ENCODE measurements at regions not wholly inside any gene's neighbourhood (a gene's known extent, or its start where the extent isn't known, plus 50 kb on each side); places are given as distances from the start of the nearest gene placed in this dataset.

- DNase-seq (ENCODE audit: low read depth), result no peak
- H3K4me3 ChIP-seq (ENCODE audit: low read depth, low read length), result no peak overlapping the region
Observed at GRCh38 chr12:107335802-107336570, 242.6 kb upstream of the CRY1 start.

GRCh38 chr12:107336695-107337094 lies 243.3 kb upstream of the CRY1 start:
- no peak overlapping the region for H3K4me3 ChIP-seq (ENCODE audit: low read depth, low read length)
- DNase-seq (ENCODE audit: low read depth), result no peak

GRCh38 chr12:107337346-107338095 lies 244.2 kb upstream of the CRY1 start:
- no peak overlapping the region for H3K4me3 ChIP-seq (ENCODE audit: low read depth, low read length)
- DNase-seq (ENCODE audit: low read depth), result peak; percentile 33

DNA sequence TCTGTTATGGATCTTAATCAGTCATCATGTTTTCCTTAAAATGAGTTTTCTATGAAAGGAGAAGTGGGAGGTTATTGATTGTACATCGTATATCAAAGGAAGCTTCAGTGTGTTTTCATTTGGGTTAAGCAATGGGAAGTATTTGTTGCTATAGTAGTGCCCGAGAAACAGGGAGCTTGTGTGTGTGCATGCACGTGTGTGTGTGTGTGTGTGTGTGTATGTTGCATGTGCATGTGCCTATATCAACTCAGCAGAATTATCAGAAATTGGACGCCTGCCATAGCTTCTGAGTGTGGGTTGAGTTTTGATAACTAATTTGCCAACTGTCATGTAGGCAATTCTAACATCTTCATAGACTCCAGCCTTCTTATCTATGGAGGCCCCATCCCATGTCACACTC lies 246.1 kb upstream of the CRY1 start:
- H3K4me3 ChIP-seq (ENCODE audit: low read depth, low read length), result no peak overlapping the region
- no peak for DNase-seq (ENCODE audit: low read depth)

- no peak for DNase-seq (ENCODE audit: low read depth)
- H3K4me3 ChIP-seq (ENCODE audit: low read depth, low read length), result no peak overlapping the region
Observed at GRCh38 chr12:107339932-107340331, 246.6 kb upstream of the CRY1 start.

DNA sequence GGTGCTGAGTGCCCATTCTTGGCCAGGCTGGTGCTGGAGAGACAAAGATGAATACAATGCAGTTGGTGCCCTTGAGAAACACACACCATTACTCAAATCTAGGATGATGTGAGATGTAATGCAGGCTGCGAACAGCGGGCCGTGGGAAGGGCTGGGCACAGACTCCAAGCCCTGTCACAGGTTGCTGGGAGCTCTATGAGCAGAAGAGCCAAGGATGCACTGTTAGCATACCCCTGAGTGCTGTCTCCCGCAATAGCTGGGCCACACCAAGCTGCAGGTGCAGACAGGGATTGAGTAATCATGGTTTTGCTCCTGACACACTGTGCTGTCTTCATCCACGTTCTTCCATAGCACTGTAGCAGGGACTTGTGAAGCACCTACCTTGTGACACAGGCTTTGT lies 247.5 kb upstream of the CRY1 start:
- DNase-seq (ENCODE audit: low read depth), result no peak
- no peak overlapping the region for H3K4me3 ChIP-seq (ENCODE audit: low read depth, low read length)

- H3K4me3 ChIP-seq (ENCODE audit: low read depth, low read length), result no peak overlapping the region
- DNase-seq (ENCODE audit: low read depth), result peak; percentile 64
Observed at GRCh38 chr12:107344035-107344808, 250.9 kb upstream of the CRY1 start.

GRCh38 chr12:107347261-107347660 lies 253.9 kb upstream of the CRY1 start:
- no peak overlapping the region for H3K4me3 ChIP-seq (ENCODE audit: low read depth, low read length)
- no peak for DNase-seq (ENCODE audit: low read depth)

DNA sequence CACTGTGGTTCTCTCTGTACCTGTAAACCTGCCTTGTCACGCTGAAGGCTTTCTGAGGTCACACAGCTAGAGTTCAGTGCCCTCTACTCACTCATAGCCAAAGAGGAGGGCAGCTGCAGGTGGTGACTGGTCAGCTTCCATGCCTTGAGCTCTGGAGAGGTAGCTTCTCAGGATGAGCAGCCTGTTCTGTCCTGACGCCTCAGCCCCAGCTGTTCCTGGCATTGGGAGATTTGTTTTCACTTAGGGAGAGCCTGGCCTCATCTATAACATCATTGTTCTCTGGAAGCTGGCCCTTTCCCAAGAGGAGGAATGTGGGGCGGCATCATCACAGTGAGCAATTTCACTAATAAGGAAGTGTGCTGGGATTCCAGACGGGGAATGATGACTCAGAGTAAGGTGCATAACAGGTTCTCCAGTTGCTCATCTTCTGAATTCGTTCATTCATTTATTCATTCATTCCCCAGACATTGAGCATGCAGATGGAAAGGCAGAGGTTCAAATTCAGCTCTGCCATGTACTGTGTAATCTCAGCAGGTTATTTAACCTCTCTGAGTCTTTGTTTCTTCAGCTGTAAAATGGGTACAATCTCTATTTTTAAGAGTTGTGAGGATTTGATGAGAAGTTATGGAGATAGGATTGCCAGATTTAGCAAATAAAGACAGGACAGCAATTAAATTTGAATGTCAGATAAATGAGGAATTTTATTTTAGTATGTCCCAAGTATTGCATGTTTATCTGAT lies 255.8 kb upstream of the CRY1 start:
- H3K4me3 ChIP-seq (ENCODE audit: low read depth, low read length), result no peak overlapping the region
- peak; percentile 80 for DNase-seq (ENCODE audit: low read depth)

GRCh38 chr12:107349839-107350238 lies 256.5 kb upstream of the CRY1 start:
- no peak overlapping the region for H3K4me3 ChIP-seq (ENCODE audit: low read depth, low read length)
- no peak for DNase-seq (ENCODE audit: low read depth)

GRCh38 chr12:107351109-107351508 lies 257.8 kb upstream of the CRY1 start:
- no peak for DNase-seq (ENCODE audit: low read depth)
- H3K4me3 ChIP-seq (ENCODE audit: low read depth, low read length), result no peak overlapping the region

DNA sequence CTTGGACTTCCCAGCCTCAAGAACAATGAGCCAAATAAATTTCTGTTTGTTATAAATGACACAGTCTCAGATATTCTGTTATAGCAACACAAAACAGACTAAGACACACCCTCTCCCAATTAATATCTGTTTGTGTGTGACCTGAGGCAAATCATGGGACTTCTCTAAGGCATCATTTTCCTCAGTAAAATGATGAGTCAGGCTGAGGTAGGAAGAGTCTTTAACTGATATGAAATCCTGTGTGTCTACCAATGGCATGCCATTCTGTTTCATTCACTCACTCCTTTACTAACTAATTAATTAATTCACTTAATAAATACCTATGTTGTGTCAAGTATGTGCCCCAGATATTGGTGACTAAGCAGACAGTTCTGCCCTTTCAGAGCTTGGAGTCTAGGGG lies 258.4 kb upstream of the CRY1 start:
- DNase-seq (ENCODE audit: low read depth), result no peak
- H3K4me3 ChIP-seq (ENCODE audit: low read depth, low read length), result no peak overlapping the region

DNA sequence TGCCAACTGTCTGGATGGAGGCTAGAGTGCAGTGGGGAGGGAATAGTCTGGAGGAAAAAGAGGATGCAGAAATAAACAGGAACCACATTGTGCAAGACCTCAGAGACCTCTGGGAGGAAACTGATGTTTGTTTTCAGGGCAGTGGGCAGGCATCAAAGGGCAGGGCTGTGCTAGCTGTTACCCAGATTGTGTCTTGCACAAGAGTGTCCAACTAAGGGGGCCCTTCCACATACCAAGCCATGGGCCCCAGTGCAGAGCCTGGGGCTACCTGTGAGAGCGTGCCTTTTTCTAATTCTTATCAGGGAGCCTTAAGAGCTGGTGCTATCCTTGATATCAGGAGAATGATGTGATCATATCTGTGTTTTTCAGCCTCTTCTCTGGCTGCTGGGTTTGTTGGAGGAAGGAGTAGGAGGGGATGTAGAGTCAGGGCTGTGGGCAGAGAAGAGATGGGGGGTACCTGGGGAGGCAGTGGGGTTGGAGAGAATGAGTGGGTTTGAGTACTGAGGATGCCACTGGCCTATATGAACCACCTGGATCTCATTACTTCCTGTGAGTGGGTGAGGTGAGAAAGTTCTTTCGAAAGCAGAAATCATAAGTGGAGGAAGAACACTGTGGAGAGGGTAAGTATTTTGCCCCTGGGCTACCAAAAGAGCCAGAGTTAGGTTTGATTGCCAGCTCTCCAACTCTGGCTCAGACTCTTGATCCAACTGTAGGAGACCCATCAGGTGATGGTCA lies 259.2 kb upstream of the CRY1 start:
- no peak for DNase-seq (ENCODE audit: low read depth)
- H3K4me3 ChIP-seq (ENCODE audit: low read depth, low read length), result no peak overlapping the region

DNA sequence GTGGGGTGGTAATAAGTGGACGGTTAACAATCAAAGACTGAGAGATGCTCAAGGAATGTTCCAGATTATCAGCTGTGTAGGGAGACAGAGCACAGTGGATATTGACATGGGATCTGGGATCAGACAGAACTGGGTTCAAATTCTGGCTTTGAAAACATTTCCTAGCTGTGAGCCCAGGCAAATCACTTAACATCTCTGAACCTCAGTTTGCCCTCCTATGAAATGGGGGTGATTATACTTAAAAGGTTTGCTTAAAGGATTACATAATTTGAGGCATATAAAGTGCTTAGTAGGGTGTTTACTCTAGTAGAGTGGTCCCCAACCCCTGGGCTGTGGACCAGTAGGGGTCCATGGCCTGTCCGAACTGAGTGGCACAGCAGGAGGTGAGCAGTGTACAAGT lies 260.0 kb upstream of the CRY1 start:
- H3K4me3 ChIP-seq (ENCODE audit: low read depth, low read length), result no peak overlapping the region
- DNase-seq (ENCODE audit: low read depth), result no peak

DNA sequence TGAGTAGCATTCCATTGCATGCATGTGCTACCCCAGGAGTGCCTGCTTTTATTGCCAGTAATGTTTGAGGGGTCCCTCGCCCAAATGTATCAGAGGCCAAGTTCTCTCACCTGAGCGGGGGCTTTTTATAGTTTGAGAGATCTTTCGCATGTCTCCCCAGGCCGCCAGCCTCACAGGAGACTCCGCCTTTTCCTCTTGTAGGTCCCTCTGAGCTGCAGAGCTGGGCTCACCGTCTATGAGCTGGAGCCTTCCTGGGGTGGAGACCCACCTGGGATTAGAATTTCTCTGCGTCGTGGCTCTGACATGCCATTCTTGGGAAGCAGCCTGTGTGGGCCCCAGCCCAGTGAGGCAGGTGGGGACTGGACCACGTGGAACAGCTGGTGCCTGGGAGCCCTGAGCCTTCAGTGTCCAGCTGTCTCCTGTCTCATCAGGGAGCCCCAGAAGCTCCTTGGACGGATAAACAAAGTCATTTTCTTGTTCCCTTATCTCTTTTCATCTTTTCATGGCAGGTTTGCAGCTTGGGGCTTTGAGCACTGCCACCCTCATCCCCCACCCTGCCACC lies 261.7 kb upstream of the CRY1 start:
- no peak for DNase-seq (ENCODE audit: low read depth)

DNA sequence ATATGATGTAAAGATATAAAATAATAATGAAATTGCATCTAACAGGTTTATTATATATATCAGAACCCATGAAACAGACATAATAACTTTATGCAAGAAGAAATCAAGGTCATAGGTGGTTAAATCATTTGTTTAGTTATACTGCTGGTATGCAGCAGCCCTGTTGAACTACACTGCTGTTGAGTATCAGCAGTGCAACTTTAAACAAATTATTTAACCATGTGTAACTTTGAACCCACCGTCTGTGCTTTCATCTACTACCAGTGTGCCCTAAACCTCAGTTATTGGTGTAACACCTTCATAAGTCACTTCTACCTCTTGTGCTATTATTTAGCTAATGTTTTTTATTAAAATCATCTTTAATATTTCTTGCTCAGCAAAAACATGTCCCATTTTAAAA lies 262.3 kb upstream of the CRY1 start:
- no peak for DNase-seq (ENCODE audit: low read depth)
- no peak overlapping the region for H3K4me3 ChIP-seq (ENCODE audit: low read depth, low read length)

More for the DNA sequence above, 261.7 kb upstream of the CRY1 start:
- no peak overlapping the region for H3K4me3 ChIP-seq (ENCODE audit: low read depth, low read length)

GRCh38 chr12:107356266-107356936 lies 263.1 kb upstream of the CRY1 start:
- peak; percentile 70 for DNase-seq (ENCODE audit: low read depth)
- no peak overlapping the region for H3K4me3 ChIP-seq (ENCODE audit: low read depth, low read length)

- H3K4me3 ChIP-seq (ENCODE audit: low read depth, low read length), result no peak overlapping the region
- no peak for DNase-seq (ENCODE audit: low read depth)
Observed at GRCh38 chr12:107356937-107357295, 263.6 kb upstream of the CRY1 start.
